ENCODE measurements at regions not wholly inside any gene's neighbourhood (a gene's known extent, or its start where the extent isn't known, plus 50 kb on each side); places are given as distances from the start of the nearest gene placed in this dataset.

DNA sequence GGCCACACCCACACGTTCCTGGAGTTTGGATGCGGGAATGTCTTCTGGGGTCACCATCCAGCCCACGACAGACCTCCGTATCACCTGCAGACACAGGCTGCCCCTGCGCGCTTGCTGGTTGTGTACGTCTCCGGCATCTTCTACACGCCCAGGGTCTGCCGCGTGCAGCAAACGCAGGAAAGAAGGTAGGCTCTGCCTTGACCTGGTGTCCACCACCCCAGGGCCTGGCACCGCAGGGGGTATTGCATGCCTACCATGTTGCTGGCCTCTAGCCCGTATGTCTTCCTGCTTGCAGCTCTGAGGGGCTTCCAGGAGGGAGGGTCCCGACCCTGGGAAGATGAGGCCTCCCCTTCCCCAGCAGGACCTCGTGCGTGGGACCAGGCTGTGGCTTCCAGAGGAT is 298.8 kb upstream of the IRX4 start:
- DNase-seq (no peak), ATAC-seq (no peak)
- TF ChIP-seq, protein P1, sequence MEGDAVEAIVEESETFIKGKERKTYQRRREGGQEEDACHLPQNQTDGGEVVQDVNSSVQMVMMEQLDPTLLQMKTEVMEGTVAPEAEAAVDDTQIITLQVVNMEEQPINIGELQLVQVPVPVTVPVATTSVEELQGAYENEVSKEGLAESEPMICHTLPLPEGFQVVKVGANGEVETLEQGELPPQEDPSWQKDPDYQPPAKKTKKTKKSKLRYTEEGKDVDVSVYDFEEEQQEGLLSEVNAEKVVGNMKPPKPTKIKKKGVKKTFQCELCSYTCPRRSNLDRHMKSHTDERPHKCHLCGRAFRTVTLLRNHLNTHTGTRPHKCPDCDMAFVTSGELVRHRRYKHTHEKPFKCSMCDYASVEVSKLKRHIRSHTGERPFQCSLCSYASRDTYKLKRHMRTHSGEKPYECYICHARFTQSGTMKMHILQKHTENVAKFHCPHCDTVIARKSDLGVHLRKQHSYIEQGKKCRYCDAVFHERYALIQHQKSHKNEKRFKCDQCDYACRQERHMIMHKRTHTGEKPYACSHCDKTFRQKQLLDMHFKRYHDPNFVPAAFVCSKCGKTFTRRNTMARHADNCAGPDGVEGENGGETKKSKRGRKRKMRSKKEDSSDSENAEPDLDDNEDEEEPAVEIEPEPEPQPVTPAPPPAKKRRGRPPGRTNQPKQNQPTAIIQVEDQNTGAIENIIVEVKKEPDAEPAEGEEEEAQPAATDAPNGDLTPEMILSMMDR (IDR thresholded peaks at IDR 0.05), result no peak
- H3K27ac ChIP-seq, result no peak overlapping the region
- intact Hi-C loops (cut with DNase I), result no loop called here
- no peaks in the 10 kb centered on the region for H3K9me3 ChIP-seq
- no peak overlapping the region for H3K4me3 ChIP-seq
- no peaks in the 10 kb centered on the region for H3K4me1 ChIP-seq
- no peaks in the 10 kb centered on the region for H3K27me3 ChIP-seq
- H3K36me3 ChIP-seq, result no peaks in the 10 kb centered on the region

DNA sequence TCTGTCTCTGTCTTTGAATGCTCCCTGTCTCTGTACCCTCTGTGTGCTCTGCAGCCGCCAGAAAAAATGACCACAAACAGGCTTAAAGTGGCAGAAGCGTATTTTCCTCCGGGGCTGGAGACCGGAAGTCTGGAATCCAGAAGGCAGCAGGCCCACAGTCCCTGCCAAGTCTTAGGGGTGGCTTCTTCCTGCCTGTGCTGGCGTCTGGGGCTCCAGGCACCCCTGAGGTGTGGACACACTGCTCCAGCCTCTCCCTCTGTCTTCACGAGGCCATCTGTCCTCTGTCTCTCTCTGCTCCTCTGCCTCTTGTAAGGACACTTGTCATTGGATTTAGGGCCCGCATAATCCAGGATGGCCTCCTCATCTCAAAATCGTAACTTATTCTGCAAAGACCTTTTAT is 298.4 kb upstream of the IRX4 start:
- no peaks in the 10 kb centered on the region for H3K9me3 ChIP-seq
- no peaks in the 10 kb centered on the region for H3K36me3 ChIP-seq
- H3K27ac ChIP-seq, result no peak overlapping the region
- H3K4me3 ChIP-seq, result no peak overlapping the region
- no peak for ATAC-seq
- TF ChIP-seq, protein P1 (IDR thresholded peaks at IDR 0.05), result no peak
- DNase-seq, result no peak
- no peaks in the 10 kb centered on the region for H3K27me3 ChIP-seq
- intact Hi-C loops (cut with DNase I), result no loop called here
- H3K4me1 ChIP-seq, result no peaks in the 10 kb centered on the region

DNA sequence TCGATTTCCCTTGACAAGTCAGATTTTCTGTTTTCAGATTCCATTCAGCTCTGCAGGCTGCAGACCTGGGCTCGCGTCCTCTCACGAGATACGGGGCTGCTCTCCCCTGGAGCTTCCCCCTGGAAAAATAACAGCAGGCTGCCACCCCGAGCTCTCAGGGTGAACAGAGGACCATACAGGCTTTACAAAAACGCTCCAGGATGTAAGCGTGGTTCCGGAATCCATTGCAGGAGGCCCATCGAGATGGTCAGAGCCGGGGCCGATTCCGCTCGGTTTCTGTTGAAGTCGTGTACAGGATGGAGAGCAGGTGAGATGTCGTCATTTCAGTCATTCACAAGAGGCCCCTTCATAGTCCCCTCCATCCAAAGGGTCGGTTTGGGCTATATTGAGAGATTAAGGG is 297.7 kb upstream of the IRX4 start:
- Histone ChIP-seq H3K27ac (no peak overlapping the region), H3K36me3 (no peaks in the 10 kb centered on the region), H3K27me3 (peaks cover 2% of the 10 kb centered on the region), H3K4me1 (no peaks in the 10 kb centered on the region), H3K9me3 (no peaks in the 10 kb centered on the region), H3K4me3 (no peak overlapping the region)
- intact Hi-C loops (cut with DNase I), result no loop called here
- DNase-seq, result no peak
- no peak for ATAC-seq
- TF ChIP-seq, protein P1 (IDR thresholded peaks at IDR 0.05), result no peak

DNA sequence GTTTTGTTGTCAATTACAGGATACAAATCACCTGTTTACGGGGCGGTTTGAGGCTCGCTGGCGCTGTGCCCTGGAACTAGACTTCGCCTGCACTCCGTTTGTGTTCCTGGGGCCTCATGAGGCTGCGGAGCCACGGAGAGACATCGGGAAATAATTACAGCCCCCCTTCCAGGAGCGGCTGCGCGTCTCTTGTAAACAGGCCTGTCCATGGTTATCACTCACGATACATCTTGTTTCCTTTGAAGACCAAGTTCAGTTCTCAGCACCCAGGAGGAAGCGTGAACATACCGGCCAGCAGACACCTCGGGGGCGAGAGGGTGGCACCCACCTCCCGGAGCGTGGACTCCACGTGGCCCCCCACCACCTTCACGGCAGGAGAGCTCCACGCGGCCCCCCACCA is 297.1 kb upstream of the IRX4 start:
- intact Hi-C loops (cut with DNase I), result no loop called here
- H3K4me3 ChIP-seq, result no peak overlapping the region
- no peak for DNase-seq
- H3K4me1 ChIP-seq, result no peaks in the 10 kb centered on the region
- no peaks in the 10 kb centered on the region for H3K9me3 ChIP-seq
- H3K36me3 ChIP-seq, result no peaks in the 10 kb centered on the region
- H3K27me3 ChIP-seq, result peaks cover 7% of the 10 kb centered on the region
- TF ChIP-seq, protein P1 (IDR thresholded peaks at IDR 0.05), result no peak
- H3K27ac ChIP-seq, result no peak overlapping the region
- no peak for ATAC-seq

DNA sequence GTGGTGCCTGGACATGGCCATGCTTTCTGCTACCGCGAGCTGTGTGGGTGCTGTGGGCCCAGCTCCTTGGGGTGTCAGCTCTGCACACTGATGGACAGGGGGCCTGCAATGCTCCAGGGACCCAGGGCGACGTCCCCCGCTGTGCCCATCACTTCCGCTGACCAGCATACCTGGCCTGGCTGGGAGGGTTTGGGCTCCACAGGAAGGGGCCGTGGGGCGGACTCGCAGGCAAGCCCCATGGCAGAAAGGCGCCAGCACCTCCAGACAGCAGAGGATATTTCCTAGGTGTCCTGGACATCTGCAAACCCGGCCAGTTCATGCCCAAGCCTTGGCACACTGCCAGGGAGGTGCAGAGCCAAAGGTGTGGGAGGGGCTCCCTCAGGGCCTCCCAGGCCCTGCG is 295.8 kb upstream of the IRX4 start:
- TF ChIP-seq, protein P1 (IDR thresholded peaks at IDR 0.05), result no peak
- no peak for DNase-seq
- intact Hi-C loops (cut with DNase I), result no loop called here
- H3K27me3 ChIP-seq, result peaks cover 11% of the 10 kb centered on the region
- no peaks in the 10 kb centered on the region for H3K9me3 ChIP-seq
- H3K36me3 ChIP-seq, result no peaks in the 10 kb centered on the region
- H3K4me1 ChIP-seq, result no peaks in the 10 kb centered on the region
- H3K4me3 ChIP-seq, result no peak overlapping the region
- no peak for ATAC-seq
- no peak overlapping the region for H3K27ac ChIP-seq

DNA sequence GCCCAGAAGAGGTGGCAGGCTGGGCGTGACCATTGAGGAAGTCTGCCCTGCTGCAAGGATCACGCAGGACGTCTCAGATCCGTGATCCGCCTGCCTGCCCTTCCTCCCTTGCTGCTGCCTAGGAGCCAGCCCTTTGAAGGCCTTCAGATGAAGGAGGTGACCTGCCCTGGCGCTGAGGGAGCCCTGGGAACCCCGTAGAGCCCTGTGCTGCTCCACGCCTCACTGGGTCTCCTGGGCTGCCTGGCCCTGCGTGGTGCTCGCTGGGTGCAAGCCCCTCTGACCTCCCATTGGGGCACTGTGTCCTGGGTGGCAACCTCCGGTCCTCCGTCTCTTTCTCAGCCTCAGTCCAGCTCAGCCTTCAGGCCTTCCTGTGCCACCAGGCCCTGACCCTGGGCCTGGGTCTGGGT is 295.3 kb upstream of the IRX4 start:
- Histone ChIP-seq H3K36me3 (no peaks in the 10 kb centered on the region), H3K27ac (no peak overlapping the region), H3K4me3 (no peak overlapping the region), H3K27me3 (peaks cover 13% of the 10 kb centered on the region), H3K9me3 (no peaks in the 10 kb centered on the region), H3K4me1 (no peaks in the 10 kb centered on the region)
- ATAC-seq (no peak), DNase-seq (no peak)
- TF ChIP-seq, protein P1 (IDR thresholded peaks at IDR 0.05), result no peak
- intact Hi-C loops (cut with DNase I), result no loop called here

Measured in upper lobe of right lung (tissue), 1 donor.